GM12872 (cell line): ENCODE measurements at regions not wholly inside any gene's neighbourhood (a gene's known extent, or its start where the extent isn't known, plus 50 kb on each side); places are given as distances from the start of the nearest gene placed in this dataset.

Source experiments
- CTCF ChIP-seq: IDR thresholded peaks from 3 replicates; pipeline ENCODE4 v1.5.1; 2011; ENCODE audit warnings: low read depth, mild to moderate bottlenecking, low read length, moderate library complexity; ENCODE audit not compliant: insufficient read depth

GRCh38 chr17:53527473-53527872, 295.3 kb upstream of the KIF2B start:
- TF ChIP-seq CTCF = no peak

- TF ChIP-seq CTCF = no peak
Measured at GRCh38 chr17:53525590-53525989, 297.1 kb upstream of the KIF2B start.

- no peak for TF ChIP-seq CTCF
Measured at GRCh38 chr17:53516636-53517035, 306.1 kb upstream of the KIF2B start.

- TF ChIP-seq CTCF = no peak
Measured at GRCh38 chr17:53499277-53499676, 323.4 kb upstream of the KIF2B start.

GRCh38 chr17:53496356-53496755, 326.4 kb upstream of the KIF2B start:
- no peak for TF ChIP-seq CTCF

- no peak for TF ChIP-seq CTCF
Measured at GRCh38 chr17:53492532-53492931, 330.2 kb upstream of the KIF2B start.

GRCh38 chr17:53490447-53490968, 332.2 kb upstream of the KIF2B start:
- TF ChIP-seq CTCF = no peak

GRCh38 chr17:53483704-53484103, 339.0 kb upstream of the KIF2B start:
- TF ChIP-seq CTCF = no peak
